ENCODE measurements at regions not wholly inside any gene's neighbourhood (a gene's known extent, or its start where the extent isn't known, plus 50 kb on each side); places are given as distances from the start of the nearest gene placed in this dataset.
A peak's percentile ranks its signal among the peaks of the same experiment; 100 is the strongest.

DNA sequence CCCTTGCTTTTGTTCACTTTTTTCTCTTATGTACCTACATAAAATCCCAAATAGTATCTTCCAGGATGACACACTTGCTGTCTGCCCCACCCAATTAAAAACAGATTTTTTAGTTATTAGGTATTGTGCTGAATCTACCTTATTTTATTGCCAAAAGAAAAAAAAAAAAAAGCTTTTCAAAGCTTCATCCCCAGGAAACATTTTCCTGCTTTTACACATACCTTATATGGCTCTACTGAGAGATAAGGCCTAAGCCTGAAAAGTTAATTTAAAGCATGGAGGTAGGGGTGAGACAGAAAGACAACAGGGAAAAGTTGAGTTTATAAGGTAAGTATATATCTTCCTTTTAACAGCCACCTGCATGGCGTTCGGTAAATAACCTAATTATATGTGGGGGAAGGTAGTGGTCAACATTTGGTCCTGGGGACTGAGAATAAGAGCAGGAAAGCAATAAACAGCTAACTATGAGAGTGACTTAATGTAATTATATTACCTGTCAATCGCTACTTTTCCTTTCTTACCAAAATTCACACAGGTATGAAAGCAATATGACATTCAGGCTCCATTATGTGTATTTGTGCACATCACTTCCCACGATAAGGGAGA, 54.6 kb upstream of the BOLA1 start:
- TF ChIP-seq, protein P1, sequence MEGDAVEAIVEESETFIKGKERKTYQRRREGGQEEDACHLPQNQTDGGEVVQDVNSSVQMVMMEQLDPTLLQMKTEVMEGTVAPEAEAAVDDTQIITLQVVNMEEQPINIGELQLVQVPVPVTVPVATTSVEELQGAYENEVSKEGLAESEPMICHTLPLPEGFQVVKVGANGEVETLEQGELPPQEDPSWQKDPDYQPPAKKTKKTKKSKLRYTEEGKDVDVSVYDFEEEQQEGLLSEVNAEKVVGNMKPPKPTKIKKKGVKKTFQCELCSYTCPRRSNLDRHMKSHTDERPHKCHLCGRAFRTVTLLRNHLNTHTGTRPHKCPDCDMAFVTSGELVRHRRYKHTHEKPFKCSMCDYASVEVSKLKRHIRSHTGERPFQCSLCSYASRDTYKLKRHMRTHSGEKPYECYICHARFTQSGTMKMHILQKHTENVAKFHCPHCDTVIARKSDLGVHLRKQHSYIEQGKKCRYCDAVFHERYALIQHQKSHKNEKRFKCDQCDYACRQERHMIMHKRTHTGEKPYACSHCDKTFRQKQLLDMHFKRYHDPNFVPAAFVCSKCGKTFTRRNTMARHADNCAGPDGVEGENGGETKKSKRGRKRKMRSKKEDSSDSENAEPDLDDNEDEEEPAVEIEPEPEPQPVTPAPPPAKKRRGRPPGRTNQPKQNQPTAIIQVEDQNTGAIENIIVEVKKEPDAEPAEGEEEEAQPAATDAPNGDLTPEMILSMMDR (IDR thresholded peaks at IDR 0.05; ENCODE audit: low read depth, low read length): no peak
- Histone ChIP-seq H4K20me1 (ENCODE audit: insufficient read depth, low read length) (peaks cover 45% of the 10 kb centered on the region), H3K36me3 (replicated peaks; ENCODE audit: low read depth, low read length) (peaks cover 40% of the 10 kb centered on the region), H3K27me3 (ENCODE audit: low read depth, low read length) (no peaks in the 10 kb centered on the region), H3K9me3 (ENCODE audit: insufficient read depth, low read length) (no peaks in the 10 kb centered on the region), H2AFZ (ENCODE audit: low read depth, low read length) (no peak overlapping the region), H3K4me2 (ENCODE audit: low read length) (peak overlapping the region; percentile 99), H3K4me1 (ENCODE audit: low read length) (peaks cover 46% of the 10 kb centered on the region), H3K4me3 (ENCODE audit: low read length) (peak overlapping the region; percentile 94), H3K9ac (ENCODE audit: low read length) (peak overlapping the region; percentile 98), H3K27ac (ENCODE audit: low read length) (peak overlapping the region; percentile 83), H3K79me2 (ENCODE audit: low read length) (peaks cover 66% of the 10 kb centered on the region)

DNA sequence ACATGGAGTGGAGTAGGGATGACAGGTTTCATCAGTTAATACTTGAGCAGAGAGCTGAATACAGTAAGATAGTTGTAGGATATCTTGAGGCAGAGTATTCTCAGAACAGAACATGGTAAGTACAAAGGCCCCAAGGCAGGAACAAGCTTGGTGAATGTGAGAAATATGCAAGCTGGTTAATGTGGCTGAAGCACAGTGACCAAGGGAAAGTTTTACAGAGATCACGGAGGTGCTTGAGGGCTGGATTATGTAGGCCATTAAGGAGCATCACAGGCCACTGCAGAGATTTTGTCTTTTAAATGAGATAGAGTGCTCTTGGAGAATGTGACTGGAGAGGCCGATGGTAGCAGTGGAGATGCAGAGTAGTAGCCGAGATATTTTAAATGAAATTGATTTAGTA, 54.0 kb upstream of the BOLA1 start:
- H4K20me1 ChIP-seq (ENCODE audit: insufficient read depth, low read length): peaks cover 45% of the 10 kb centered on the region
- H3K36me3 ChIP-seq (replicated peaks; ENCODE audit: low read depth, low read length): peaks cover 40% of the 10 kb centered on the region
- TF ChIP-seq, protein P1 (IDR thresholded peaks at IDR 0.05; ENCODE audit: low read depth, low read length): no peak
- TF ChIP-seq EZH2phosphoT487 (IDR thresholded peaks at IDR 0.05; ENCODE audit: low read depth): no peak
- H3K9me3 ChIP-seq (ENCODE audit: insufficient read depth, low read length): no peaks in the 10 kb centered on the region
- H3K27me3 ChIP-seq (ENCODE audit: low read depth, low read length): no peaks in the 10 kb centered on the region
- H3K79me2 ChIP-seq (ENCODE audit: low read length): peaks cover 70% of the 10 kb centered on the region
- H2AFZ ChIP-seq (ENCODE audit: low read depth, low read length): no peak overlapping the region
- peaks cover 46% of the 10 kb centered on the region for H3K4me1 ChIP-seq (ENCODE audit: low read length)
- H3K27ac ChIP-seq (ENCODE audit: low read length): peak overlapping the region; percentile 83
- H3K9ac ChIP-seq (ENCODE audit: low read length): peak overlapping the region; percentile 98
- peak overlapping the region; percentile 99 for H3K4me2 ChIP-seq (ENCODE audit: low read length)
- peak overlapping the region; percentile 94 for H3K4me3 ChIP-seq (ENCODE audit: low read length)

DNA sequence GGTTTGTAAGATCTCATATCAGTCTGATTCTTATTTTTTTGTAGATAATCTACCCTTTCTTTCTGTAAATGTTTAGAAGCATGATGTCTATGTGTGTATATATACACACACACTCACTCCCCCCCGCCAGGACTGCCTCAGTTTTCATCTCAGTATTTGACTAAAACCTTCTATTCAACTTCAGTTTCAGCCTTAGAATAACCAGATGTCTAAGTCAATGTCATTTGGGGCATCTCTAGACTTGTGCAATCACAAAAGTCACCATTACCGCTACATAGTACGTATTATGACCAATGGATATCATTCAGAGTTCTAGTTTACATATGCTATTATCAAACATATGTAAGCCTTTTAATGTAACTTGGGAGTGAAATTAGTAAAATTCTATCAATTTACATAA, 53.3 kb upstream of the BOLA1 start:
- TF ChIP-seq, protein P1 (IDR thresholded peaks at IDR 0.05; ENCODE audit: low read depth, low read length): no peak
- no peak for TF ChIP-seq EZH2phosphoT487 (IDR thresholded peaks at IDR 0.05; ENCODE audit: low read depth)
- Histone ChIP-seq H3K9ac (ENCODE audit: low read length) (peak overlapping the region; percentile 98), H2AFZ (ENCODE audit: low read depth, low read length) (no peak overlapping the region), H3K36me3 (replicated peaks; ENCODE audit: low read depth, low read length) (peaks cover 40% of the 10 kb centered on the region), H3K27ac (ENCODE audit: low read length) (peak overlapping the region; percentile 83), H3K4me3 (ENCODE audit: low read length) (peak overlapping the region; percentile 94), H4K20me1 (ENCODE audit: insufficient read depth, low read length) (peaks cover 45% of the 10 kb centered on the region), H3K79me2 (ENCODE audit: low read length) (peaks cover 70% of the 10 kb centered on the region), H3K4me1 (ENCODE audit: low read length) (peaks cover 46% of the 10 kb centered on the region), H3K9me3 (ENCODE audit: insufficient read depth, low read length) (no peaks in the 10 kb centered on the region), H3K27me3 (ENCODE audit: low read depth, low read length) (no peaks in the 10 kb centered on the region), H3K4me2 (ENCODE audit: low read length) (peak overlapping the region; percentile 99)

DNA sequence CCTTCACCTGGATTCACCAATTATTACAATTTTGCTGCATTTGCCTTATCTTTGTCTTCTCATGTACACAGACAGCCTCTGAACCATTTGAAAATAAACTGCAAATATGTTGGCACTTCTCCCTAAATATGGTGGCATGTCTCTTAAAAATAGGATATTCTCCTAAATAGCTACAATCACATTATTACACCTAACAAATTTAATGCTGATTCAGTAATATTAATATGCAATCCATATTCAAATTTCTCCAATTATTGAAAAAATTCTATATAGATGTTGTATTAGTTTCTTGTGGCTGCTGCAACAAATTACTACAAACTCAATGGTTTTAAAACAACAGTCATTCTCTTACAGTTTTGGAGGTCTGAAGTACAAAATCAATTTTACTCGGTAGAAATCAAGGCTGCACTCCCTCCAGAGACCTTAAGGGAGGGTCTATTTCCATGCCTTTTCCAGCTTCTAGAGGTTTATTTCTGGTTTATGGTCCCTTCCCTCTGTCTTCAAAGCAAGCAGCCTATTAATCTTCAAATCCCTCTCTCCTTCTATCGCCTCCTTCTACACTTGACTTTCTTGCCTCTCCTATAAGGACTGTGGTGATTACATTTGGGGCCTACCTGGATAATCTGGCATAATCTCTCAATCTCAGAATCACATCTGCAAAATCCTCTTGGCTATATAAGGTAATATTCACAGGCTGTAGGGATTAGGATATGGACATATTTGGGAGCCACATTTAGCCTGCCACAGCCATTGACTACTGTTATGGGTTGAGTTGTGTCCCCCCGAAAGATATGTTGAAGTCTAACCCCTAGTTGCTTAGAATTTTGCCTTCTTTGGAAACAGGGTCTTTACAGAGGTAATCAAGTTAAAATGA, 52.5 kb upstream of the BOLA1 start:
- peak overlapping the region; percentile 22; the same call in 1 of the 2 replicates for H3K4me2 ChIP-seq (ENCODE audit: low read length)
- no peak overlapping the region for H2AFZ ChIP-seq (ENCODE audit: low read depth, low read length)
- H3K79me2 ChIP-seq (ENCODE audit: low read length): peaks cover 70% of the 10 kb centered on the region
- H3K27ac ChIP-seq (ENCODE audit: low read length): peak overlapping the region; percentile 12
- H3K9me3 ChIP-seq (ENCODE audit: insufficient read depth, low read length): no peaks in the 10 kb centered on the region
- TF ChIP-seq, protein P1 (IDR thresholded peaks at IDR 0.05; ENCODE audit: low read depth, low read length): no peak
- no peak for TF ChIP-seq EZH2phosphoT487 (IDR thresholded peaks at IDR 0.05; ENCODE audit: low read depth)
- H3K27me3 ChIP-seq (ENCODE audit: low read depth, low read length): no peaks in the 10 kb centered on the region
- peaks cover 46% of the 10 kb centered on the region for H3K4me1 ChIP-seq (ENCODE audit: low read length)
- peaks cover 40% of the 10 kb centered on the region for H3K36me3 ChIP-seq (replicated peaks; ENCODE audit: low read depth, low read length)
- H4K20me1 ChIP-seq (ENCODE audit: insufficient read depth, low read length): peaks cover 45% of the 10 kb centered on the region
- 0 out of 2 replicates have a peak overlapping the region, but pooled peaks have one; percentile 3 for H3K4me3 ChIP-seq (ENCODE audit: low read length)
- no peak overlapping the region for H3K9ac ChIP-seq (ENCODE audit: low read length)

Measured in OCI-LY3 (cell line).